Right lobe of liver (tissue), 4 donors: ENCODE measurements at regions not wholly inside any gene's neighbourhood (a gene's known extent, or its start where the extent isn't known, plus 50 kb on each side); places are given as distances from the start of the nearest gene placed in this dataset.

ENCODE experiments used
- POLR2A ChIP-seq: fragments of 450-650 bp; IDR thresholded peaks from one replicate; pipeline ENCODE4 v1.6.1; 2017; ENCODE audit warnings: antibody characterized with exemption, mild to moderate bottlenecking
- TF ChIP-seq, protein P1 (sequence below), 4 donors: fragments of 200-600 bp in 3 of 4; fragments of 450-650 bp in 1 of 4; IDR thresholded peaks; one replicate each; pipeline versions ENCODE4 v1.5.1 to v1.8.0; 2016 to 2022; ENCODE audit warnings: antibody characterized with exemption in 4 of 4, mild to moderate bottlenecking in 2 of 4
- donor health status: DM: no; HTN: no; CAD: no.
- donor health status: DM: no; HTN: no; CAD: no.
- donor health status: DM: no; HTN: yes; CAD: no.

DNA sequence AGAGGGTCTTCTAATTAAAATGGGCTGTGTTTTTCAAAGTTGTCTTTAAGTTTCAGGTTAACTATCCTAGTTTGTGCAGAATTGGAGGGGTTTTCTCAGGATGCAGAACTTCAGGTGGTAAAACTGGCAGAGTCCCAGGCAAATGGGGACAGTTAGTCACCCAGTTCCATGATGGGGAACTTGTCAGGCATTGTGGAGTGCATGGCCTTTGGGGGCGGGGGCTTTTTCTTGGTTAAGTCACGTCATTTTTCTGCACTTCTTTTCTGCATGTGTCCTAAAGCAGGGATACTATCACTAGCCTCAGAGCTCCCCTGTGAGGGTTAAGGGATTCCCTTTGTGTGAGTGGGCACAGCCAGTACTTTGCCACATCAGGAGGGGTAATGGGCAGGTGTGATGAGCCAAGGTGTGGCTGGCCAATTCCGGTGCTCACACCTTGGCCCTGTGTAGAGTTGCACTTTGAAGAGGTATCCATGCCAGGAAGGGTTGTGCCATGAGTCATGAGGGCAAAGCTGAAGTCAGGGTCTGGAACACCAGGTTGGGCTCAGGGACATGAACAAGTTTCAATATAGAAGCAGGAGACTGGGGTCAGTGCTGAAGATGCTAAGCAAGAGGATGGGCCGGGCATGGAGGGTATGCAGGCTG, 126.0 kb upstream of the RREB1 start:
- TF ChIP-seq, protein P1, sequence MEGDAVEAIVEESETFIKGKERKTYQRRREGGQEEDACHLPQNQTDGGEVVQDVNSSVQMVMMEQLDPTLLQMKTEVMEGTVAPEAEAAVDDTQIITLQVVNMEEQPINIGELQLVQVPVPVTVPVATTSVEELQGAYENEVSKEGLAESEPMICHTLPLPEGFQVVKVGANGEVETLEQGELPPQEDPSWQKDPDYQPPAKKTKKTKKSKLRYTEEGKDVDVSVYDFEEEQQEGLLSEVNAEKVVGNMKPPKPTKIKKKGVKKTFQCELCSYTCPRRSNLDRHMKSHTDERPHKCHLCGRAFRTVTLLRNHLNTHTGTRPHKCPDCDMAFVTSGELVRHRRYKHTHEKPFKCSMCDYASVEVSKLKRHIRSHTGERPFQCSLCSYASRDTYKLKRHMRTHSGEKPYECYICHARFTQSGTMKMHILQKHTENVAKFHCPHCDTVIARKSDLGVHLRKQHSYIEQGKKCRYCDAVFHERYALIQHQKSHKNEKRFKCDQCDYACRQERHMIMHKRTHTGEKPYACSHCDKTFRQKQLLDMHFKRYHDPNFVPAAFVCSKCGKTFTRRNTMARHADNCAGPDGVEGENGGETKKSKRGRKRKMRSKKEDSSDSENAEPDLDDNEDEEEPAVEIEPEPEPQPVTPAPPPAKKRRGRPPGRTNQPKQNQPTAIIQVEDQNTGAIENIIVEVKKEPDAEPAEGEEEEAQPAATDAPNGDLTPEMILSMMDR (IDR thresholded peaks at IDR 0.05), result no peak
- TF ChIP-seq POLR2A, result no peak
